ENCODE measurements at regions not wholly inside any gene's neighbourhood (a gene's known extent, or its start where the extent isn't known, plus 50 kb on each side); places are given as distances from the start of the nearest gene placed in this dataset.
"Not testable (repeated sequence)": the region's sequence is repeated elsewhere in the genome, so short reads cannot be mapped to it uniquely, and the experiment has no call there.

DNA sequence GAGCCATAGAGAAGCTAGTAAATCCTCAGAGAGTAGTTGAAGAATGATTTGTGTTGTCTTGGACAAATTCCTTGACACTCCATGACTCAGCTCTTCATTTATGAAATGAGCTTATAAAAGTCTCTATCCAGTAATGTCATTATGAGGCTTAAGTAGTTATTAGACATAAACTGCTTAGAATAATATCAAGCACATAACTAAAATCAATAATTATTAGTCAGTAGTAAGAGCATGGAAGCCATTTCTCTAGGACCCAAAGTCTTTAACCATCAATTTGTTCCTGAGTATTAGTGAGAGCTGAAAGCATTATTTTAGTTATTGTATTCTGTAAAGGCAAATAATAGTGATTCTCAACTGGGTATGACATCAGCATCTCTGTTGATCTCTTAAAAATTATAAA, 1140.2 kb downstream of the HACE1 start:
- no peak for DNase-seq (ENCODE audit: low read depth in 2 of 3, low spot score in 2 of 3)

DNA sequence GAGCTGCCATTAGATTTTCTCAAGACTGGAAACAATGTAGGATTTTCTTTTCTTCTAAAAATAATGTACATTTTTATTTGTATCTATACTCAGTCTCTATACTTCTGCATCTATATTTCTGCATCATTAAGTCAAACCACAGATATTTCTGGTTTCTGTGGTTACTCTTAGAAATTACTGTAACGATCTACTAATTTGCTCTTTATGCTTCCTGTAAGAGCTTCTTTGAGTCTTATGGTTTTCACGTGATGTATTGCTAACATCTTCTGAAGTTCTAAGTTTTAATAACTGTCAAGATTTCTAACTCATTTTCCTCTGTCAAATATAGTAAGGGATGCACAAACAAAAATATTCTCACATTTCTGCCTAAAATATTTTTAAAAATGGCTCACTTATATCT, 1144.5 kb downstream of the HACE1 start:
- DNase-seq (ENCODE audit: low read depth in 2 of 3, low spot score in 2 of 3): no peak

DNA sequence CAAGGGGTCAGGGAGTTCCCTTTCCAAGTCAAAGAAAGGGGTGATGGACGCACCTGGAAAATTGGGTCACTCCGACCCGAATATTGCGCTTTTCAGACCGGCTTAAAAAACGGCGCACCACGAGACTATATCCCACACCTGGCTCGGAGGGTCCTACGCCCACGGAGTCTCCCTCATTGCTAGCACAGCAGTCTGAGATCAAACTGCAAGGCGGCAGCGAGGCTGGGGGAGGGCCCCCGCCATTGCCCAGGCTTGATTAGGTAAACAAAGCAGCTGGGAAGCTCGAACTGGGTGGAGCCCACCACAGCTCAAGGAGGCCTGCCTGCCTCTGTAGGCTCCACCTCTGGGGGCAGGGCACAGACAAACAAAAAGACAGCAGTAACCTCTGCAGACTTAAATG, 1150.5 kb downstream of the HACE1 start:
- DNase-seq (ENCODE audit: low read depth in 2 of 3, low spot score in 2 of 3): not testable (repeated sequence)

DNA sequence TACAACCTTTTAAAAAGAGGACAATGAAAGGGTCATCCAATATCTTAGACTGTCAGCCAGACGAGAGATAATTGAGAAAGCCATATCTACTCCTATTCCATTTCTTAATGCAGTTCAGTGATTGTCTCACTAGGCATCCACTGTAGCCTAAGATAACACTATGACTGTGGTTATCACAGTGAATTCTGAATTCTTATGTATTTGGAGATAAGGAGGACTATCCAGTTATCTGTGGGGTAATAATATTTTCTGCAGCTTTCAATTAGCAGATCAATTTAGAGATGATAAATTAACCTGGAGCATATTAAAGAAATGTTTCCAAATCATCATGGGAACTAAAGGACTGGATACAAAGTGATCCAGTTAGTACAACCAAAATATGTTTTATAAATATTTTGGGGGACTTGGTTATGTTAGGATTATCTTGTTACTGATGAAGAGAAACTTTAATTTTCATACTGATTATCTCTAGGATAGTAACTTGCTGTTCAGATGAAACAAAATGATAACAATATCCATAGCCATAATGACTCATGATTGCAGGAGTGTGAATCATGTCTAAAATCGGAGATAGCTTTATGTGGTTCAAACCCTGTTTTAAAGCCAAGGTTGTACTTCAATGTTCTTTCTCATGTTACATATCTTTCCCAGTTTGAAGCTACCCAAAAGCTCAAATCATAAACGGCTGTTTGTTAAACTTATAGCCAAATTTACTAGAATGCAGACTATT, 1152.0 kb downstream of the HACE1 start:
- DNase-seq (ENCODE audit: low read depth in 2 of 3, low spot score in 2 of 3): no peak

DNA sequence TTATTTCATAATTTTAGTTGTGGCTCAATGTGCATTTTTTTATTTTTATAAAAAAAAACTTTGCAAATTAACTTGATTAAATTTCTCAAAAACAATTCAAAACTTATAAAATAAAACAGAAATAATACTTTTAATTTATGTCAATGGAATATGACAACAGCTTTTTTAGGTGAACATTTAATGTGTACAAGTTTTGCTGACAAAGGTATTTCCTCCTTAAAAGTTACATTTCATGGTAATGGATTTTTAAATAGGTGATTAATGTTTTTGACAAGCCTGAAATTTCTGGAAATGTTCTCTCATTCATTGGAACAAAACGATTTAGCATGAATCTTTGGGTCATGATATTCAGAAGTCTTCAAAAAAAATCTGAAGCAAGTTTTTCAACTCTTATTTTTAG, 1160.0 kb downstream of the HACE1 start:
- DNase-seq (ENCODE audit: low read depth in 2 of 3, low spot score in 2 of 3): no peak

DNA sequence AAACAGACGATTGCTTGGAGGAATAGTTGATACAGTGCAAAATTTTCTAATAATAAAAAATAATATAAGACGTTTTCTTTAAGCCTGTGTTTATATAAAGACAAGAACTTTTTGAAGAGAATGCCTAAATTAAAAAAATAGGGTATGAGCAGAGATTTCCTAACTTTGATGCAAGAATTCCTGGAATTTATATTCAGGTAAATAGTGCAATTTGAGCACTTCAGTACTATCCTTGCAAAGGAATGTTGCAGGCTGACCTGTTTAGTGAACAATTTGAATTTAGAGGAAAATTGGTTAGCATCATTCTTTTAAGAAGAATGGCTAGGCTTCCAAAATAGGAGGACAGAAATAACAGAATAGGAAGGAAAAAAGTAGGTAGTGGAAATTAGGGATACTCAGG, 1172.3 kb downstream of the HACE1 start:
- no peak for DNase-seq (ENCODE audit: low read depth in 2 of 3, low spot score in 2 of 3)

DNA sequence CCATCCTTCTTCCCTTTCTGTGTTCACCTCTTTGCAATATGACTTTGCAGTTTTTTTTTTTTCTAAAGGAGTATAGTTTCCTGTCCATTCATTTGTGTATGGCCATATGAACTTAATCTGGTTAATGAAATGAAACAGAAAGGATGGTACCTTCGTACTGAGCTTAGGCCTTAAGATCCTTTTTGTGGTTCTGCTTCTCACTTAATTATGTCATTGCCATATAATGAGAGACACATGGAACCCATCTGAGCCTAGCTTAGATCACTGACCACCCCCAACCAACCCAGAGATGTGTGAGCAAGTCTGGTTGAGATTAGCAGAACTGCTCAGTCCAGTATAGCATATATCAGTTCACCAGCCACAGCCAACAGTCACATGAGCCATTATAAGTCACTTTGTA, 1179.6 kb downstream of the HACE1 start:
- no peak for DNase-seq (ENCODE audit: low read depth in 2 of 3, low spot score in 2 of 3)

DNA sequence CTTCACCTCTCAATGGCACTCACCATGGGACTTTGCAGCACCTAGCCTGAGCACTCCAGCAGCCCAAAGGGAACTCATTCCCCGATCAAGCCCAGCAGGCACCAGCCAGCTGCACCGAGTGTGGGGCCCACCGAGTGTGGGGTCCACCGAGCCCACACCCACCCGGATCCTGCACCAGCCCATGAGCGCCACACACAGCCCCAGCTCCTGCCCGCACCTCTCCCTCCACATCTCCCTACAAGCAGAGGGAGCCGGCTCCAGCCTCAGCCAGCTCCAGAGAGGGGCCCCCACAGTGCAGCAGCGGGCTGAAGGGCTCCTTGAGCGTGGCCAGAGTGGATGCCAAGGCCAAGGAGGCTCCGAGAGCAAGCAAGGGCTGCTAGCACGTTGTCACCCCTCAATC, 1182.4 kb downstream of the HACE1 start:
- no peak for DNase-seq (ENCODE audit: low read depth in 2 of 3, low spot score in 2 of 3)

DNA sequence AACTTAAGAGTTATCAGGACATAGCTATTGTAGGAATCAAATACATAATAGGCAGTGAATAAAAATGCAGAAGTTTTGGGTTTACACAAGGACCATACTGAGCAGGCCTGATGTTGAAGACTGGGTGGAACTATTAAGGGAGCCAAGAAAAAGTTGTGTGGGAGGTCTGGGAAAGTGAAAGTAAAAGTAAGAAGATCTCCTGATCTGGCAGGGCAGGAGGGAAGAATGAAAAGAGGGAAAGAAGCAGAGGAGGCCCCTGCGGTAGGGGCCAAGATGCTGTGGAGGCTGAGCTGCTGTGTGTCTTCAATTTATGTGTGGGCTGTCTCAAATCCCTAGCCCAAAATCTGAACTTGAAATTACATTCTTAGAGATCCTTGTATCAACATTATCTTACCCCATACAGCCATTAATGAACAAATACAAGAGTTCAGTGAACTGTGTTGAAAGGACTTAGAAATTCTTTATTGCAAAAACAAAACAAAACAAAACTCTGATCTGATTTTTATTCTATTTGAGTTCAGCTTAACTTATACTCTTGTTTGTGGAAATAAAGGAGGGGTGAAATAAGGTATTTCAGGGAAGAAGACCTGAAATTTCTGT, 1183.8 kb downstream of the HACE1 start:
- peak in 2 of 3 donors; percentile 1 for DNase-seq (ENCODE audit: low read depth in 2 of 3, low spot score in 2 of 3)

DNA sequence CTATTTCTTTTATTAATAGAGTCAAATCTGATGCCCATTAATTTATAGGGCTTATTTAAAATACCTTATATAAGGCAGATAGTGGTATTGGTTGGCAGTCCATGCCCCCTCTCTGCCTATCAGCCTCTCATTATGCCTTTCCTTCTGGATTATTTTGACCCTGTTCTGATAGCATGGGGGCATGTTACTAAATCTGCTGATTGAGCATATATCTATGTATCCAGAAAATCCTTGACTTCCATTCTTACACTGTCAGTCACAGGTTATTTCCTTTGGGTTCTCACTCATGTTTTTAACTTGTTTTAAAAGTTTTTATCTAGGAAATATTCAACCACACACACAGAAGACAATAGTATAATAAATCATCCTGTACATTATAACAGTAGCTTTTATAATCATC, 1184.9 kb downstream of the HACE1 start:
- no peak for DNase-seq (ENCODE audit: low read depth in 2 of 3, low spot score in 2 of 3)

DNA sequence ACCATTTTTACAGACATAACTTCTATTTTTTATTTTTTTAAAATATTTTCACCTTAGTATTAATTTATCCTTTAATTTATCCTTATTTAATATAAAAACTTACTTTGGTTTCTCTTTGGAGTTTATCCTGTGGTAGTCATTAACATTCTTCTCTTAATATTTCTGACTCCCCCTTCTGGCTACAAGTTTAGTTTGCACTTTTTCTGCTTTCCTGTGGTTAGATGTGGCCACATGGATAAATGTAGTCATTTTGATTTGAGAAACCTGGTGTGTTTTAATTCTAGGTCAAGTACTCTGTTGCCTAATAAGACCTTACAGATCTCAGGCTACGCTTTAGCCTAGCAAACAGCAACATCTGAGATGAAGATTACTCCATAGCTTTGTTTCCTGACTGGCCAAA, 1187.5 kb downstream of the HACE1 start:
- no peak for DNase-seq (ENCODE audit: low read depth in 2 of 3, low spot score in 2 of 3)

DNA sequence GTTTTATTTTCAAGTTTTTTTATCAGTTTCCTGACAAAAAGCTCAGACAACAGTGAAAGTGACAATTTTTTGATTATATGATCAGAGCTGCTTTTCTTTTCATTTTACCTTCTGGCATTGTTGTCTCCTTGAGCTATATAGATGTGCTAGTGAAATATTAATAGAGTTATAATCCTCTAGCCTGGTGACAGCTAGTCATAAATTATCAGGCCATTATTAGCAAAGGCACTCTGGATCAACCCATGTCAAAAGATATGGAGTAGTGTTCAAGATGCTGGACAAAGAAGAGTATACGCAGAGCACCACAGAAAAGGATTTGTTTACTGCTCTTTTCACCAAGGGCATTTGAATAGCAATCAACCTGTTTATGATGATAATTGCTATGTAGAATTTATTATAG, 1230.1 kb downstream of the HACE1 start:
- DNase-seq (ENCODE audit: low read depth in 2 of 3, low spot score in 2 of 3): no peak

DNA sequence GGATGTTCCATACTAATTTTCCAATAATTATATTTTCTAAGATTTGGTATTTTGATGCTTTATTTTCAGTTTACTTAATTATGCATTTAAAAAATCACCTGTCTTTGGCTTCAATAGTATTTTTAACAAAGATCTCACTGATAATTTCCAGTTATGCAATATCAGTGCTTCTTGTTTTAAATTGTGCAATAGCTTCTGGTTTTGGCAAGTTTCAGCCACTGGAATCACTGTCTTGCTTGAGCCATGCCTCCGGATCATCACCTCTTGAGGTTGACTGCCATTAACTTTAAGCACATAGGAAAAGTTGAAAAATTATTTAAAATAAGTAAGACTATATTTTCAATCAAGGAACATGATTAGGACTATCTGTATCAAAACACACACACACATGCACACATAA, 1242.1 kb downstream of the HACE1 start:
- no peak for DNase-seq (ENCODE audit: low read depth in 2 of 3, low spot score in 2 of 3)

DNA sequence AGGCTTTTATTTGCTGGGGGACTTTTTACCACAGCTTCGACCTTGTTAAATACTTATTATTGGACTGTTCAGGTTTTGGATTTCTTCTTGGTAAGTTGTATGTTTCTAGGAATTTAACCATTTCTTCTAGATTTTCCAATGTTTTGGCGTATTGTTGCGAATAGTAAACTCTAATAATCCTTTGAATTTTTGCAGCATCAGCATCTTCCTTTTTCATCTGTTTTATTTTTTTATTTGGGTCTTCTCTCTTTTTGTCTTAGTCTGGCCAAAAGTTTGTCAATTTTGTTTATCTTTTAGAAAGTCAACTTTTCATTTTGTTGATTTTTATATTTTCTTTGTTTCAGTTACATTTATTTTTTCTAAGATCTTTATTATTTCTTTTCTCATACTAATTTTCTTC, 1272.0 kb downstream of the HACE1 start:
- no peak for DNase-seq (ENCODE audit: low read depth in 2 of 3, low spot score in 2 of 3)

DNA sequence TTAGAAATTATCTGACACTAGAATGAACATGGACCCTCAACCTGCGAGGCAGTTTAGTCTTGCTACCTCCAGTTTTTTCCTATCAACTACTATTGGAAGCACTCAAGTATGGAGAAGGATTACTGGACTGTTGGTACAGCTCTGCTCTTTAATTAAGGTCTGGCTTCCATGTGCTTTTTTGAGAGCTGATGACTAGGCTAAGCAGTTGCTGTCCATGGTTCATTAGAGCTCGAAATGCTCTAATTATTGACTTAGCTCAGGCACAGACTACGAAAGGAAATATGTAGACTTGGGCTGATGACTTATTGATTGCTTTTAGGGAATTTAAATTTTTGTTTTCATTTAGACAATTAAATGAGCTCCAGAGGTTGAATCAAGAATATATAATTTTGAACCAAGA, 1281.6 kb downstream of the HACE1 start:
- DNase-seq (ENCODE audit: low read depth in 2 of 3, low spot score in 2 of 3): no peak

DNA sequence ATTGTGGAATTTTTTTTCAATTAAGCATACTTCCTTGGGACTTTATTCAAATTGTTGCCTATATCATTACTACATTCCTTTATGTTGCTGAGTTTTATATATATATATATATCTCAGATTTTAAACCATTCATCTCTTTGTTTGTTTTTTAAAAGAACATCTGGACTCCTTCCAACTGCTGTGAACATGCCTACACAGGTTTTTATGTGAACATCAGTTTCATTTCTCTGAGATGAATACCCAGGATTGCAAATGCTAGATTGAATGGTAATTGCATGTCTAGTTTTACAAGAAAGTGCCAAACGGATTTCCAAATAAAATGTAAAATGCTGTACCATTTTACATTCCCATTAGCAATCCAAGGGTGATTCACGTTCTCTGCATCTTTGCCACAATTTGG, 1289.3 kb downstream of the HACE1 start:
- DNase-seq (ENCODE audit: low read depth in 2 of 3, low spot score in 2 of 3): no peak

DNA sequence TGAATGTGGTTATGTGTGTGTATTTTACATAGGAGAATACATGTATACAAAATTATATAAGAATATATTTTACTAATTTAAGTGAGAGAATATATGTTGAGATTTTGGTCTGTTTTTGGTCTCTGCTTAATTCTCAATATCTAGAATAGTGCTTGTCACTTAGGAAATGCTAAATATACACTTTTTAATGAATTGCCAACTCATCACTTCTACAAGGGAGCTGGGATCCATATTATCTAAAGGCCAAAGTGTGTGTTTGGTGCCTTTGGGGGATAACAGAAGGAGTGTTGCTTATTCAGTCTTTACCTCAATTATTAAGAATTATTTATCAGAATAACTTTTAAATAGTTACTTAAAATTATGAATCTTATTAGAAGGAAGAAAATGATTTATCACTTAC, 1304.8 kb downstream of the HACE1 start:
- DNase-seq (ENCODE audit: low read depth in 2 of 3, low spot score in 2 of 3): no peak

DNA sequence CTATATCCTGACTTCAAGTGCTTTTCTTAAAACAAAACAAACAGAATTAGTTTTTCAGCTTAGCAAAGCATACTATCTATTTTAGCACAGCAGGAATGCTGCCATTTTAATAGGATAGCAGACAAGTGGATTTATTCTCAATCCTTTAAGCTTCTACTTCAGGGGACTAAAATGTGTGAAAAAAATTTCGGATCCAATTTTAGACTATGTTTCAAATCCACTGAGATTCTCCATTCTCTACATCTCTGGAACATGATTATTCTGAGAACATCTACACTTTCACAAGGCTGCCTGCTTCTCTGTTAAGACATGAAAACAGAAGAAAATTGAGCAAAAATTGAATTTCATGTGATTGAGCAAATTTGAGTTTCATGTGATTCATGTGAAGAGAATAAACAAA, 1321.3 kb downstream of the HACE1 start:
- DNase-seq (ENCODE audit: low read depth in 2 of 3, low spot score in 2 of 3): no peak

DNA sequence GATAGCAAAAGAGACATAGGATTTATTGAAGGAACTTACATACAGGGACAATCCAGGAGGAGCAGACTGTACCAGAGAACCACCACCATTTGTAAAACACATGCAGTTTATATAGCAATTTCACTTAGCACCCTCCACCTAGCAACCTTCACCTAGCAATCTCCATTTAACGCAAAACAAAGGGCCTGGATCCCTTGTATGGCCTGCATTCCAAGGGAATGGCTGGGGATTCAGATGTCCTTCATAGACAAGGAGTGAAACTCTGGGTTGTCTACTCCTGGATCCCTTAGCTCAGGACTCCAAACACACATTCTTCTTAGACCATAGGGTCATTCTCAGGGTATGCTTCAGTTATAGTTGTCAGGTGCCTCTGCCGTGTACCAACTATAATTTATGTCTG, 1324.9 kb downstream of the HACE1 start:
- DNase-seq (ENCODE audit: low read depth in 2 of 3, low spot score in 2 of 3): no peak

DNA sequence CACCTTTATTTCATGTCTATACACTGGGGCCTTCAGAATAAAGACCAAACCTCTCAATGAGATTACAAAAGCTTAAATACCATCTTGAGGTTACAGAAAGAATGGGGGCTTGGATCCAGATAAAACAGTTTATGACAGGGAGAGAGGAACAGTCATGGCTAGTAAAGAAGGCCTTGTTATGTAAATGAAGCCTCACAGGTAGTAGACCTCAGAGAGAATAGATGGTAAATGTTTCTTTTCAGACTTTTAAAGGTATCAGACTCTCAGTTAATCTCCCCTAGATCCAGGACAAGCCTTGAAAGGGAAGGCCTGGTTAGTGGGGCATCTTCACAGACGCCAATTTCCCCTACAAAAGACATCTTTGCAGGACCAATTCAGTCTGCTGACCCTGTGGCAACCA, 1325.6 kb downstream of the HACE1 start:
- DNase-seq (ENCODE audit: low read depth in 2 of 3, low spot score in 2 of 3): no peak

DNA sequence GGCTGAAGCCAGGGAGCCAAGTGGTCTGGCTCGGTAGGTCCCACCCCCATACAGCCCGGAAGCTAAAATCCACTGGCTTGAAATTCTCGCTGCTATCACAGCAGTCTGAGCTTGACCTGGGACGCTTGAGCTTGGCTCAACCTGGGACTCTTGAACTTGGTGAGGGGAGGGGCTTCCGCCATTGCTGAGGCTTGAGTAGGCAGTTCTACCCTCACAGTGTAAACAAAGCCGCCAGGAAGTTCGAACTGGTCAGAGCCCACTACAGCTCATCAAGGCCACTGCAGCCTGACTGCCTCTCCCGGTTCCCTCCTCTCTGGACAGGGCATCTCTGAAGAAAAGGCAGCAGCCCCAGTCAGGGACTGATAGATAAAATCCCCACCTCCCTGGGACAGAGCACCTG, 1337.7 kb downstream of the HACE1 start:
- DNase-seq (ENCODE audit: low read depth in 2 of 3, low spot score in 2 of 3): no peak

DNA sequence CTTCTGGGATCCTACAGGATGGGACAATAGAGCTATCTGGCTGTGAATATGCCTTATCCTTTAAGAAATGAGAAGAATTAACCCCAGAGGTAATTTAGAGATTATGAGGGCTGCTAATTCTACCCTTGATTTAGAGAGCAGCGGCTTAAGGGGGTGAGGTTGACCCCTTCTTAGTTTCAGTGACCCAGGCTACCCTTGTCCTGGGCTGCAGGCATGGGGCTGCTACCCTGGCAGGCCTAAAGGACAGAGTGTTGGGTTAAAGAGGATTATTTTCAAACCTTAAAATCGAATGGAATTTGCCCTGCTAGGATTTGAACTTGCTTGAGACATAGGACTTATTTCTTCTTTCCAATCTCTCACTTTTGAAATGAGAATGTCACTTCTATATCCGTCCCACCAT, 1343.4 kb downstream of the HACE1 start:
- no peak for DNase-seq (ENCODE audit: low read depth in 2 of 3, low spot score in 2 of 3)

DNA sequence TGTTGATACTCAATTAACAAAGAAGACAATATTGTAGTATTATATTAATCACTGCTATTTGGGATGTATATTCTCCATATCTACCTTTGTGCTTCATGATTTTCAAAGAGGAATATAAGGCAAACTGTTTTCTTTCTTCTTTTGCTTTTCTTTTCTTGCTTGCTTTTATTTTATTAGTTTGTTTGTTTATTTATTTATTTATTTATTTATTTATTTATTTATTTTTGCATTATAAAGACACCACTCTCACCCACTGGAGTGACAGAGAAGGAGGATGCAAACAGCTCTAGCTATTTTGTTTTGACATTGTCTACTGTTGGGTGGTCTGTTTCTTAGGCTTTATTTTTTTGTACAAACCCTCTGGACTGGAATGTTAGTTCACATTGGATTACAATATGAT, 1352.7 kb downstream of the HACE1 start:
- no peak for DNase-seq (ENCODE audit: low read depth in 2 of 3, low spot score in 2 of 3)
